Endodermal cell (in vitro differentiated cells): ENCODE measurements at regions not wholly inside any gene's neighbourhood (a gene's known extent, or its start where the extent isn't known, plus 50 kb on each side); places are given as distances from the start of the nearest gene placed in this dataset.

Experiments
- DNase-seq: peaks from one replicate; pipeline ENCODE4 v3.0.0-alpha.2; 2017
- H3K27ac ChIP-seq: 2 replicates; pipeline ENCODE4 v1.5.1; 2013; ENCODE audit warnings: mild to moderate bottlenecking, low read depth, low read length, moderate library complexity
- H3K27me3 ChIP-seq: 2 replicates; pipeline ENCODE4 v1.6.1; 2013; ENCODE audit warnings: mild to moderate bottlenecking, low read length, moderate library complexity; ENCODE audit not compliant: insufficient read depth, control insufficient read depth, poor library complexity, severe bottlenecking
- H3K36me3 ChIP-seq: 2 replicates; pipeline ENCODE4 v1.7.0; 2013; ENCODE audit warnings: mild to moderate bottlenecking, low read length, moderate library complexity; ENCODE audit not compliant: control insufficient read depth, insufficient read depth
- H3K4me1 ChIP-seq: one replicate; pipeline ENCODE4 v1.7.0; 2013; ENCODE audit warnings: low read length; ENCODE audit not compliant: control insufficient read depth, insufficient read depth
- H3K4me3 ChIP-seq: 2 replicates; pipeline ENCODE4 v1.5.1; 2013; ENCODE audit warnings: mild to moderate bottlenecking, low read length, moderate library complexity
- H3K9ac ChIP-seq: 2 replicates; pipeline ENCODE4 v1.6.1; 2013; ENCODE audit warnings: mild to moderate bottlenecking, low read length, moderate library complexity; ENCODE audit not compliant: poor library complexity, severe bottlenecking; ENCODE audit errors: extremely low read depth
- H3K9me3 ChIP-seq: 2 replicates; pipeline ENCODE4 v1.6.1; 2013; ENCODE audit warnings: mild to moderate bottlenecking, low read length, moderate library complexity; ENCODE audit not compliant: control insufficient read depth
- H3K27ac Mint-ChIP-seq: 2 replicates; pipeline ENCODE4 v1.8.0; 2020; ENCODE audit warnings: mixed read lengths
- H3K27me3 Mint-ChIP-seq: 2 replicates; pipeline ENCODE4 v1.8.0; 2021; ENCODE audit warnings: mild to moderate bottlenecking, mixed read lengths; ENCODE audit not compliant: insufficient read depth
- H3K36me3 Mint-ChIP-seq: 2 replicates; pipeline ENCODE4 v1.8.0; 2020; ENCODE audit warnings: low read depth, mixed read lengths
- H3K4me1 Mint-ChIP-seq: 2 replicates; pipeline ENCODE4 v1.8.0; 2020; ENCODE audit warnings: mixed read lengths
- H3K4me3 Mint-ChIP-seq: 2 replicates; pipeline ENCODE4 v1.8.0; 2020; ENCODE audit warnings: mild to moderate bottlenecking, moderate library complexity, mixed read lengths
- H3K9me3 Mint-ChIP-seq: 2 replicates; pipeline ENCODE4 v1.8.0; 2020; ENCODE audit warnings: mild to moderate bottlenecking, mixed read lengths
- CTCF ChIP-seq: fragments of 200-600 bp; sonication (generic); conservative IDR thresholded peaks from 2 replicates; pipeline ENCODE4 v1.5.0; 2021; ENCODE audit warnings: antibody characterized with exemption, mild to moderate bottlenecking
- WGBS, 2 experiments: methylation state at CpG; one replicate each; pipeline versions ENCODE4 v1.1.5 to v1.1.7; 2013; ENCODE audit warnings: missing lambda C conversion rate in 2 of 2, mixed read lengths in 1 of 2; ENCODE audit not compliant: insufficient coverage in 1 of 2, insufficient read length in 1 of 2; 5-methylcytosine and 5-hydroxymethylcytosine counted together

DNA sequence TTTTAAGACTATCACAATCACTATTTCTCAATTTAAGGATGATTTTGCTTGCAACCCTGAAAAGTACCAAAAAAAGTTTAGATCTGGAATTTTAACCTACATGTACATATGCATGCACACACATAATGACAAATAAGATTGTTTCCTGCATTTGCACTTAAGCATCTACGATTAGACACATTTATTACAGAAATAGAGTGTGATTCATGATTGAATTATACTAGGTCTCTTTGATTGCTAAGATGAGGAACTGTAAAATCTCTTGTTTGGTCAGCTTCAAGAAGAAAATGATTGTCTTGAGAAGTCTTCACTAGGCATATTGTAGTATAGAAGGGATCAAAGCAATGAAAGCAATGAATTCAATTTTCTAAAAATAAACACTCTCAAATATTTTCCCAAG, 185.9 kb upstream of the AGR3 start:
- Histone ChIP-seq H3K9ac (no peak overlapping the region), H3K27ac (no peak overlapping the region), H3K4me3 (no peak overlapping the region), H3K27me3 (no peaks in the 10 kb centered on the region), H3K36me3 (no peaks in the 10 kb centered on the region), H3K9me3 (no peaks in the 10 kb centered on the region), H3K4me1 (no peaks in the 10 kb centered on the region)
- WGBS, 2 experiments, result 100% methylated on average over 1 of the region's 1 CpG; no CpG with 5 or more reads in 1 of the 2 experiments
- Mint-ChIP-seq H3K27ac (no peak overlapping the region), H3K4me1 (no peaks in the 10 kb centered on the region), H3K27me3 (no peaks in the 10 kb centered on the region), H3K36me3 (no peaks in the 10 kb centered on the region), H3K9me3 (no peaks in the 10 kb centered on the region), H3K4me3 (no peak overlapping the region)
- no peak for DNase-seq
- TF ChIP-seq CTCF, result no peak

DNA sequence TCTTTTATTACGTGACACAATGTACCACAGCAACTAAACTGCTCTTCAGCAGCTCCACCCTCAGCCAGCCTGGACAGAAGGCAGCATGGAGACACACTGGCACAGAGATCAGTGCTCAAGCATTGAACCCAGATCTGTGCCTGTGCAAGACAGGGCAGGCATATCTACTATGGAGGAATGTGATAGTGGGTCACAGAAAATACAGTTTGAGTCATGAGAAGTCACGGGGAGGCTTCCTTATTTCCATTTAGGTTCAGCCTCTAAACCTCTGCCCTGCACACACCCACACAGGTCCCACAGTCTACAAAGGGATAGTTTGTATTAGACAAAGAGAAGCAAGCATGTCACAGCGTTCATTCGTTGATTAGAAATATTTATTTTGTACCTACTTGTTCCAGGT, 187.4 kb upstream of the AGR3 start:
- Histone ChIP-seq H3K9ac (no peak overlapping the region), H3K36me3 (no peaks in the 10 kb centered on the region), H3K9me3 (no peaks in the 10 kb centered on the region), H3K4me1 (no peaks in the 10 kb centered on the region), H3K27ac (no peak overlapping the region), H3K4me3 (no peak overlapping the region), H3K27me3 (no peaks in the 10 kb centered on the region)
- no peak overlapping the region for H3K4me3 Mint-ChIP-seq
- no peaks in the 10 kb centered on the region for H3K9me3 Mint-ChIP-seq
- no peak overlapping the region for H3K27ac Mint-ChIP-seq
- H3K4me1 Mint-ChIP-seq, result no peaks in the 10 kb centered on the region
- DNase-seq, result no peak
- WGBS, 2 experiments, result 97% methylated on average over 4 of the region's 4 CpGs; no CpG with 5 or more reads in 1 of the 2 experiments
- TF ChIP-seq CTCF, result no peak
- H3K36me3 Mint-ChIP-seq, result no peaks in the 10 kb centered on the region
- H3K27me3 Mint-ChIP-seq, result no peaks in the 10 kb centered on the region

GRCh38 chr7:17070231-17070708, 188.5 kb upstream of the AGR3 start:
- H3K27me3 Mint-ChIP-seq, result no peaks in the 10 kb centered on the region
- no peaks in the 10 kb centered on the region for H3K36me3 Mint-ChIP-seq
- H3K9me3 Mint-ChIP-seq, result no peaks in the 10 kb centered on the region
- no peak for TF ChIP-seq CTCF
- H3K9me3 ChIP-seq, result no peaks in the 10 kb centered on the region
- H3K4me1 ChIP-seq, result no peaks in the 10 kb centered on the region
- no peak overlapping the region for H3K4me3 Mint-ChIP-seq
- no peaks in the 10 kb centered on the region for H3K36me3 ChIP-seq
- WGBS, 2 experiments, result 91 to 100% methylated on average over 1 of the region's 1 CpG
- no peaks in the 10 kb centered on the region for H3K4me1 Mint-ChIP-seq
- no peak overlapping the region for H3K9ac ChIP-seq
- H3K4me3 ChIP-seq, result no peak overlapping the region
- no peaks in the 10 kb centered on the region for H3K27me3 ChIP-seq
- H3K27ac ChIP-seq, result no peak overlapping the region
- no peak for DNase-seq
- H3K27ac Mint-ChIP-seq, result no peak overlapping the region
